ENCODE measurements at regions not wholly inside any gene's neighbourhood (a gene's known extent, or its start where the extent isn't known, plus 50 kb on each side); places are given as distances from the start of the nearest gene placed in this dataset.
"Not testable (repeated sequence)": the region's sequence is repeated elsewhere in the genome, so short reads cannot be mapped to it uniquely, and the experiment has no call there.

- Mint-ChIP-seq H3K9me3 (peaks cover 3% of the 10 kb centered on the region), H3K27ac (no peak overlapping the region), H3K27me3 (peaks cover 15% of the 10 kb centered on the region), H3K4me1 (no peaks in the 10 kb centered on the region), H3K36me3 (ENCODE audit: low read depth) (no peaks in the 10 kb centered on the region), H3K4me3 (no peak overlapping the region)
- ATAC-seq (replicated peaks), result no peak
Observed at GRCh38 chr18:77392321-77392720, 142.7 kb downstream of the GALR1 start.

GRCh38 chr18:77393519-77393918, 143.9 kb downstream of the GALR1 start:
- ATAC-seq (replicated peaks), result no peak
- H3K4me1 Mint-ChIP-seq, result no peaks in the 10 kb centered on the region
- no peaks in the 10 kb centered on the region for H3K36me3 Mint-ChIP-seq (ENCODE audit: low read depth)
- no peak overlapping the region for H3K27ac Mint-ChIP-seq
- peaks cover 3% of the 10 kb centered on the region for H3K9me3 Mint-ChIP-seq
- H3K27me3 Mint-ChIP-seq, result peaks cover 15% of the 10 kb centered on the region
- no peak overlapping the region for H3K4me3 Mint-ChIP-seq

GRCh38 chr18:77395953-77396352, 146.3 kb downstream of the GALR1 start:
- Mint-ChIP-seq H3K4me1 (no peaks in the 10 kb centered on the region), H3K27me3 (peaks cover 8% of the 10 kb centered on the region), H3K27ac (no peak overlapping the region), H3K4me3 (no peak overlapping the region), H3K9me3 (peaks cover 3% of the 10 kb centered on the region), H3K36me3 (ENCODE audit: low read depth) (no peaks in the 10 kb centered on the region)
- no peak for ATAC-seq (replicated peaks)

- Mint-ChIP-seq H3K4me1 (no peaks in the 10 kb centered on the region), H3K27me3 (peaks cover 8% of the 10 kb centered on the region), H3K9me3 (peaks cover 3% of the 10 kb centered on the region), H3K4me3 (no peak overlapping the region), H3K27ac (no peak overlapping the region), H3K36me3 (ENCODE audit: low read depth) (no peaks in the 10 kb centered on the region)
- ATAC-seq (replicated peaks), result no peak
Observed at GRCh38 chr18:77397056-77397455, 147.4 kb downstream of the GALR1 start.

- H3K27me3 Mint-ChIP-seq, result peaks cover 8% of the 10 kb centered on the region
- no peak for ATAC-seq (replicated peaks)
- no peaks in the 10 kb centered on the region for H3K4me1 Mint-ChIP-seq
- no peak overlapping the region for H3K4me3 Mint-ChIP-seq
- H3K36me3 Mint-ChIP-seq (ENCODE audit: low read depth), result no peaks in the 10 kb centered on the region
- H3K9me3 Mint-ChIP-seq, result no peaks in the 10 kb centered on the region
- H3K27ac Mint-ChIP-seq, result no peak overlapping the region
Observed at GRCh38 chr18:77397617-77398016, 148.0 kb downstream of the GALR1 start.

GRCh38 chr18:77400561-77400960, 150.9 kb downstream of the GALR1 start:
- H3K27me3 Mint-ChIP-seq, result peaks cover 4% of the 10 kb centered on the region
- H3K36me3 Mint-ChIP-seq (ENCODE audit: low read depth), result no peaks in the 10 kb centered on the region
- no peak overlapping the region for H3K4me3 Mint-ChIP-seq
- no peaks in the 10 kb centered on the region for H3K4me1 Mint-ChIP-seq
- H3K9me3 Mint-ChIP-seq, result no peaks in the 10 kb centered on the region
- ATAC-seq (replicated peaks), result no peak
- H3K27ac Mint-ChIP-seq, result no peak overlapping the region

- Mint-ChIP-seq H3K27ac (no peak overlapping the region), H3K9me3 (no peaks in the 10 kb centered on the region), H3K36me3 (ENCODE audit: low read depth) (no peaks in the 10 kb centered on the region), H3K4me3 (no peak overlapping the region), H3K4me1 (no peaks in the 10 kb centered on the region), H3K27me3 (peaks cover 4% of the 10 kb centered on the region)
- ATAC-seq (replicated peaks), result no peak
Observed at GRCh38 chr18:77401173-77401572, 151.5 kb downstream of the GALR1 start.

GRCh38 chr18:77403969-77404535, 154.4 kb downstream of the GALR1 start:
- Mint-ChIP-seq H3K27me3 (no peaks in the 10 kb centered on the region), H3K4me3 (no peak overlapping the region), H3K36me3 (ENCODE audit: low read depth) (no peaks in the 10 kb centered on the region), H3K4me1 (no peaks in the 10 kb centered on the region), H3K9me3 (no peaks in the 10 kb centered on the region), H3K27ac (no peak overlapping the region)
- ATAC-seq (replicated peaks), result no peak

GRCh38 chr18:77405096-77405495, 155.4 kb downstream of the GALR1 start:
- no peak for ATAC-seq (replicated peaks)
- Mint-ChIP-seq H3K36me3 (ENCODE audit: low read depth) (no peaks in the 10 kb centered on the region), H3K9me3 (no peaks in the 10 kb centered on the region), H3K4me1 (no peaks in the 10 kb centered on the region), H3K27me3 (peaks cover 4% of the 10 kb centered on the region), H3K27ac (no peak overlapping the region), H3K4me3 (no peak overlapping the region)

GRCh38 chr18:77407733-77408132, 158.1 kb downstream of the GALR1 start:
- no peaks in the 10 kb centered on the region for H3K4me1 Mint-ChIP-seq
- H3K27ac Mint-ChIP-seq, result no peak overlapping the region
- no peak overlapping the region for H3K4me3 Mint-ChIP-seq
- no peaks in the 10 kb centered on the region for H3K9me3 Mint-ChIP-seq
- peaks cover 4% of the 10 kb centered on the region for H3K27me3 Mint-ChIP-seq
- no peaks in the 10 kb centered on the region for H3K36me3 Mint-ChIP-seq (ENCODE audit: low read depth)
- ATAC-seq (replicated peaks), result no peak

- H3K27me3 Mint-ChIP-seq, result peaks cover 12% of the 10 kb centered on the region
- H3K27ac Mint-ChIP-seq; H3K9me3 Mint-ChIP-seq; ATAC-seq (replicated peaks); H3K4me1 Mint-ChIP-seq; H3K36me3 Mint-ChIP-seq (ENCODE audit: low read depth); H3K4me3 Mint-ChIP-seq: not testable (repeated sequence)
Observed at GRCh38 chr18:77421546-77421945, 171.9 kb downstream of the GALR1 start.

- Mint-ChIP-seq H3K36me3 (ENCODE audit: low read depth) (no peaks in the 10 kb centered on the region), H3K27ac (no peak overlapping the region), H3K27me3 (peaks cover 15% of the 10 kb centered on the region), H3K4me3 (no peak overlapping the region), H3K4me1 (no peaks in the 10 kb centered on the region), H3K9me3 (no peaks in the 10 kb centered on the region)
- ATAC-seq (replicated peaks), result no peak
Observed at GRCh38 chr18:77422974-77423867, 173.6 kb downstream of the GALR1 start.

GRCh38 chr18:77433076-77433475, 183.4 kb downstream of the GALR1 start:
- Mint-ChIP-seq H3K36me3 (ENCODE audit: low read depth) (no peaks in the 10 kb centered on the region), H3K4me1 (no peaks in the 10 kb centered on the region), H3K9me3 (no peaks in the 10 kb centered on the region), H3K27me3 (peaks cover 28% of the 10 kb centered on the region), H3K4me3 (no peak overlapping the region), H3K27ac (no peak overlapping the region)
- no peak for ATAC-seq (replicated peaks)

- H3K36me3 Mint-ChIP-seq (ENCODE audit: low read depth), result no peaks in the 10 kb centered on the region
- peaks cover 26% of the 10 kb centered on the region for H3K27me3 Mint-ChIP-seq
- no peak overlapping the region for H3K27ac Mint-ChIP-seq
- no peaks in the 10 kb centered on the region for H3K9me3 Mint-ChIP-seq
- no peak overlapping the region for H3K4me3 Mint-ChIP-seq
- no peak for ATAC-seq (replicated peaks)
- H3K4me1 Mint-ChIP-seq, result no peaks in the 10 kb centered on the region
Observed at GRCh38 chr18:77439888-77440287, 190.2 kb downstream of the GALR1 start.

GRCh38 chr18:77442393-77442792, 192.7 kb downstream of the GALR1 start:
- ATAC-seq (replicated peaks), result no peak
- Mint-ChIP-seq H3K36me3 (ENCODE audit: low read depth) (no peaks in the 10 kb centered on the region), H3K4me1 (no peaks in the 10 kb centered on the region), H3K4me3 (no peak overlapping the region), H3K27me3 (peaks cover 23% of the 10 kb centered on the region), H3K27ac (no peak overlapping the region), H3K9me3 (no peaks in the 10 kb centered on the region)

Data from activated T-helper 17 cell treated with anti-CD3 and anti-CD28 coated beads, Interleukin-2, amount 50 U/mL, for 72 hours (primary cell).